GM12873 (cell line): ENCODE measurements at regions not wholly inside any gene's neighbourhood (a gene's known extent, or its start where the extent isn't known, plus 50 kb on each side); places are given as distances from the start of the nearest gene placed in this dataset.

ENCODE experiments used
- CTCF ChIP-seq: IDR thresholded peaks from 2 replicates; pipeline ENCODE4 v1.5.1; 2012; ENCODE audit warnings: low read depth, mild to moderate bottlenecking, moderate library complexity, low read length, control low read depth; ENCODE audit not compliant: insufficient read depth; ENCODE audit errors: missing control alignments

DNA sequence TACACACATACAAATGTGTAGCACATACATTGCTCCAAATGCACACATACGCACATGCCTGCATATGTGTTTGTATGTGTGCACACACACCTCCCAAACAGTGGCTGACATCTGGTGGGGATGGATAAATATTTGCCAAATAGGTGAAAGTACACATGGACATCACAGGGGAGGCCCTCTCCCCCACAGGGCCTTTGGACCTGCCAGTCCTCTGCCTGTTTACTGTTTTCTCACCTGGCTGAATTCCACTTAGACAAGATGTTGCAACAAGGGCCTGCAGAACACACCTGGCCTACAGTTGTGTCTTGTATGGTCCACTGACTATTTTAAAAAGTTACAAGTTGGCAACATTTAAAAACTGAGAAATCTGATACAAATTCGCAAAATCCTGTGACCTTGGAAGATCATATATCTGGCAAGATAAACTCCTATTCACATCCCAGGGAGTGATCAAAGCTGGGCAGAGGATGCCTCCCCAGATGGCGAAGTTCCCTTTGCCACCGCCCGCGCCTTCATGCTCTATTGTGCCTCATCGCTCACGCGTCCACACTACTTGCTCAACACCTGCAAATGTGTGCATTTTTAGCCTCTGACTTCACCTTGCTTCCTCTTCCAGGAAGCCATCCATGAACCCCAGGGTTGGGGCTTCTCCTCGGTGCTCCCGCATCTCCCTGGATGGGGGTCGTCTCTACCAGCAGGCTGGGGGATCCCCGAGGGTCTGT is 118.4 kb upstream of the FZD10 start:
- TF ChIP-seq CTCF = no peak

- no peak for TF ChIP-seq CTCF
Observed at GRCh38 chr12:130044991-130045621, 117.2 kb upstream of the FZD10 start.

- no peak for TF ChIP-seq CTCF
Observed at GRCh38 chr12:130049666-130050065, 112.6 kb upstream of the FZD10 start.

DNA sequence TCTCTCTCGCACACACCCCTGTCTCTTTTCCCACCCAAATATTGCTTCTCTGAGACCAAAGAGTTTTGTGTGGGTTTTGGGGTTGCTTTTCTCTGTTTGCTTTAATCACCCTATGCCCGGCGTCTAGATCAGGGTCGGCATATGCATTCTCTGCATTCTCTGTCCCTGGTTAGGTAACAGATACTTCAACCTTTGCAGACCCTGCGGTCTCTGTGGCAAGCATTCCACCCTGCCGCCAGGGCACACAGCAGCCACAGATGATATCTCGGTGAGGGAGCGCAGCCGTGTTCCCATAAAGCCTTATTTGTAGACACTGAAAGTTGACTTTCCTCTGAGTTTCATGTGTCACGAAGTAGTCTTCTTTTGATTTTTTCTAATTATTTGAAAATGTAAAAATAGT is 110.4 kb upstream of the FZD10 start:
- TF ChIP-seq CTCF = no peak

DNA sequence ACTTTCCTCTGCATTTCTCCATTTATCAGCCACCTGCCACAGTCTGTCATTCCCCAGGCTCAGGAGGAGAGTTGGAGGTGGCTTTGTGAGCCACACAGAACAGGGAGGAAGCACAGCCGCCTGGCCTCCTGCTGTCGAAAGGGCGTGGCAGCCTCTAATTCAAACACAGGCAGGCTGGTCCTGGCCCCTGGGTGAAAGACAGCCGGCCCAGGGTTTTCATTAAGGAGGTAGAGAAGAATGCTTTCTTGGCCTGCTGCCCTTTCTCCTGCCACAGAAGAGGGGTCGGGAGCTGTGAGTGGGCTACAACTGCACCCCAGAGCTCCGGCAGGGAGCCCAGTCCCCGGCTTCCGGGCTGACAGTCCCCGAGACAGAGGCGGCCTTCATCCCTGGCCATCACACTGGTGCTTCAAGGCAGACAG is 108.6 kb upstream of the FZD10 start:
- TF ChIP-seq CTCF = no peak

GRCh38 chr12:130054803-130055202 is 107.5 kb upstream of the FZD10 start:
- no peak for TF ChIP-seq CTCF

DNA sequence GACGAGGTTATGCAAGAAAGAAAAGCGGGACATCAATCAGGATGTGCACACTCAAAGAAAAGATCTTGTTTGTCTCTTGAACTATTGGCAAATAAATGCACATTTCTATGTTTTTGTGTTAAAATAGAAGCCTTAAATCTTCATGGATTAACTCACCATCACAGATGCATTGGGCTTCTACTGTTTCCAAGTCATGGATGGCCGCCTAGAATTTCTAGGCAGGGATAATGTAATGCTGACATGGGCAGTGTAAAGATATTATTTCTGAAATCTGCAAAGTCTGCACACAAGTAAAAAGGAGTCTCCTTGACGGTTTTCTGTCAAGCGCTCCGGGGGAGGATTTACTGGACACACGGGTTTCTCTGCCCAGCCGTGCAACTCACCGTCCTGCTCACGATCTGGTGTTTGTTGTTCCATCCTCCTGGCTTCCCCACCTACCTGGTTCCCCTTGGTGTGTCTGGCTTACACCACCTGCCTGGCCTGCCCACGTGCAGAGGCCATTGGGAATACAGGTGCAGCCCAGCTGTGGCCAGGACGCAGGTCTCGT is 103.3 kb upstream of the FZD10 start:
- no peak for TF ChIP-seq CTCF
